ENCODE measurements at regions not wholly inside any gene's neighbourhood (a gene's known extent, or its start where the extent isn't known, plus 50 kb on each side); places are given as distances from the start of the nearest gene placed in this dataset.

GRCh38 chr2:217207699-217208010 is 347.8 kb upstream of the TNP1 start:
- Mint-ChIP-seq H3K36me3 (ENCODE audit: low read depth) (no peaks in the 10 kb centered on the region), H3K27ac (no peak overlapping the region), H3K4me1 (no peaks in the 10 kb centered on the region), H3K27me3 (peaks cover 40% of the 10 kb centered on the region), H3K4me3 (no peak overlapping the region), H3K9me3 (peaks cover 6% of the 10 kb centered on the region)
- ATAC-seq (replicated peaks) = no peak

GRCh38 chr2:217206907-217207698 is 347.2 kb upstream of the TNP1 start:
- no peak for ATAC-seq (replicated peaks)
- Mint-ChIP-seq H3K27me3 (peaks cover 37% of the 10 kb centered on the region), H3K4me3 (no peak overlapping the region), H3K27ac (no peak overlapping the region), H3K9me3 (peaks cover 6% of the 10 kb centered on the region), H3K4me1 (no peaks in the 10 kb centered on the region), H3K36me3 (ENCODE audit: low read depth) (no peaks in the 10 kb centered on the region)

GRCh38 chr2:217206016-217206725 is 346.3 kb upstream of the TNP1 start:
- H3K27ac Mint-ChIP-seq = no peak overlapping the region
- no peak for ATAC-seq (replicated peaks)
- H3K4me3 Mint-ChIP-seq = no peak overlapping the region
- no peaks in the 10 kb centered on the region for H3K36me3 Mint-ChIP-seq (ENCODE audit: low read depth)
- peaks cover 6% of the 10 kb centered on the region for H3K9me3 Mint-ChIP-seq
- peaks cover 36% of the 10 kb centered on the region for H3K27me3 Mint-ChIP-seq
- H3K4me1 Mint-ChIP-seq = no peaks in the 10 kb centered on the region

- Mint-ChIP-seq H3K4me3 (no peak overlapping the region), H3K27ac (no peak overlapping the region), H3K9me3 (peaks cover 6% of the 10 kb centered on the region), H3K36me3 (ENCODE audit: low read depth) (no peaks in the 10 kb centered on the region), H3K27me3 (peaks cover 31% of the 10 kb centered on the region), H3K4me1 (no peaks in the 10 kb centered on the region)
- ATAC-seq (replicated peaks) = no peak
Observed at GRCh38 chr2:217204358-217204757, 344.5 kb upstream of the TNP1 start.

- H3K27me3 Mint-ChIP-seq = peaks cover 22% of the 10 kb centered on the region
- no peak for ATAC-seq (replicated peaks)
- no peak overlapping the region for H3K4me3 Mint-ChIP-seq
- no peak overlapping the region for H3K27ac Mint-ChIP-seq
- H3K9me3 Mint-ChIP-seq = peaks cover 6% of the 10 kb centered on the region
- H3K4me1 Mint-ChIP-seq = no peaks in the 10 kb centered on the region
- H3K36me3 Mint-ChIP-seq (ENCODE audit: low read depth) = no peaks in the 10 kb centered on the region
Observed at GRCh38 chr2:217203086-217203485, 343.2 kb upstream of the TNP1 start.

GRCh38 chr2:217199255-217199630 is 339.4 kb upstream of the TNP1 start:
- Mint-ChIP-seq H3K27me3 (peaks cover 10% of the 10 kb centered on the region), H3K4me3 (no peak overlapping the region), H3K36me3 (ENCODE audit: low read depth) (no peaks in the 10 kb centered on the region), H3K27ac (no peak overlapping the region), H3K4me1 (no peaks in the 10 kb centered on the region), H3K9me3 (peaks cover 15% of the 10 kb centered on the region)
- ATAC-seq (replicated peaks) = no peak

- Mint-ChIP-seq H3K9me3 (peaks cover 9% of the 10 kb centered on the region), H3K4me1 (no peaks in the 10 kb centered on the region), H3K27ac (no peak overlapping the region), H3K27me3 (peaks cover 10% of the 10 kb centered on the region), H3K36me3 (ENCODE audit: low read depth) (no peaks in the 10 kb centered on the region), H3K4me3 (no peak overlapping the region)
- ATAC-seq (replicated peaks) = no peak
Observed at GRCh38 chr2:217195658-217196446, 336.0 kb upstream of the TNP1 start.

- no peak for ATAC-seq (replicated peaks)
- H3K4me3 Mint-ChIP-seq = no peak overlapping the region
Observed at GRCh38 chr2:217195016-217195415, 335.2 kb upstream of the TNP1 start.

GRCh38 chr2:217193431-217194340 is 333.8 kb upstream of the TNP1 start:
- H3K4me1 Mint-ChIP-seq = no peaks in the 10 kb centered on the region
- peaks cover 10% of the 10 kb centered on the region for H3K27me3 Mint-ChIP-seq
- H3K27ac Mint-ChIP-seq = no peak overlapping the region
- no peak overlapping the region for H3K4me3 Mint-ChIP-seq
- ATAC-seq (replicated peaks) = no peak
- H3K36me3 Mint-ChIP-seq (ENCODE audit: low read depth) = no peaks in the 10 kb centered on the region
- peaks cover 9% of the 10 kb centered on the region for H3K9me3 Mint-ChIP-seq

More at GRCh38 chr2:217195016-217195415, 335.2 kb upstream of the TNP1 start:
- Mint-ChIP-seq H3K27ac (no peak overlapping the region), H3K4me1 (no peaks in the 10 kb centered on the region), H3K27me3 (peaks cover 10% of the 10 kb centered on the region), H3K36me3 (ENCODE audit: low read depth) (no peaks in the 10 kb centered on the region), H3K9me3 (peaks cover 9% of the 10 kb centered on the region)

- ATAC-seq (replicated peaks) = no peak
- Mint-ChIP-seq H3K4me3 (no peak overlapping the region), H3K9me3 (peaks cover 9% of the 10 kb centered on the region), H3K27ac (no peak overlapping the region), H3K4me1 (no peaks in the 10 kb centered on the region), H3K27me3 (peaks cover 10% of the 10 kb centered on the region), H3K36me3 (ENCODE audit: low read depth) (no peaks in the 10 kb centered on the region)
Observed at GRCh38 chr2:217192366-217192765, 332.5 kb upstream of the TNP1 start.

GRCh38 chr2:217189747-217190146 is 329.9 kb upstream of the TNP1 start:
- H3K4me1 Mint-ChIP-seq = no peaks in the 10 kb centered on the region
- ATAC-seq (replicated peaks) = no peak
- H3K27ac Mint-ChIP-seq = no peak overlapping the region
- peaks cover 6% of the 10 kb centered on the region for H3K27me3 Mint-ChIP-seq
- H3K9me3 Mint-ChIP-seq = no peaks in the 10 kb centered on the region
- no peaks in the 10 kb centered on the region for H3K36me3 Mint-ChIP-seq (ENCODE audit: low read depth)
- no peak overlapping the region for H3K4me3 Mint-ChIP-seq

- H3K36me3 Mint-ChIP-seq (ENCODE audit: low read depth) = no peaks in the 10 kb centered on the region
- peaks cover 5% of the 10 kb centered on the region for H3K27me3 Mint-ChIP-seq
Observed at GRCh38 chr2:217189131-217189530, 329.3 kb upstream of the TNP1 start.

GRCh38 chr2:217186668-217187159 is 326.9 kb upstream of the TNP1 start:
- Mint-ChIP-seq H3K4me1 (no peaks in the 10 kb centered on the region), H3K9me3 (no peaks in the 10 kb centered on the region), H3K27me3 (no peaks in the 10 kb centered on the region), H3K27ac (no peak overlapping the region), H3K36me3 (ENCODE audit: low read depth) (no peaks in the 10 kb centered on the region), H3K4me3 (no peak overlapping the region)
- no peak for ATAC-seq (replicated peaks)

More at GRCh38 chr2:217189131-217189530, 329.3 kb upstream of the TNP1 start:
- Mint-ChIP-seq H3K4me1 (no peaks in the 10 kb centered on the region), H3K9me3 (no peaks in the 10 kb centered on the region), H3K4me3 (no peak overlapping the region), H3K27ac (no peak overlapping the region)
- ATAC-seq (replicated peaks) = no peak

GRCh38 chr2:217186152-217186551 is 326.3 kb upstream of the TNP1 start:
- Mint-ChIP-seq H3K9me3 (no peaks in the 10 kb centered on the region), H3K27ac (no peak overlapping the region), H3K4me1 (no peaks in the 10 kb centered on the region), H3K4me3 (no peak overlapping the region), H3K36me3 (ENCODE audit: low read depth) (no peaks in the 10 kb centered on the region), H3K27me3 (no peaks in the 10 kb centered on the region)
- no peak for ATAC-seq (replicated peaks)

Data from activated T-helper 17 cell treated with anti-CD3 and anti-CD28 coated beads, Interleukin-2, amount 50 U/mL, for 72 hours (primary cell).